ENCODE measurements at regions not wholly inside any gene's neighbourhood (a gene's known extent, or its start where the extent isn't known, plus 50 kb on each side); places are given as distances from the start of the nearest gene placed in this dataset.
"Not testable (repeated sequence)": the region's sequence is repeated elsewhere in the genome, so short reads cannot be mapped to it uniquely, and the experiment has no call there.

- DNase-seq (ENCODE audit: low spot score), result not testable (repeated sequence)
Observed at GRCh38 chr1:273772-274171, 177.7 kb downstream of the OR4F29 start.

- peak; percentile 28 for DNase-seq (ENCODE audit: low spot score)
Observed at GRCh38 chr1:267815-268214, 183.7 kb downstream of the OR4F29 start.

Data from pons (tissue), 1 donor.